Cardiac fibroblast (primary cell): ENCODE measurements at regions not wholly inside any gene's neighbourhood (a gene's known extent, or its start where the extent isn't known, plus 50 kb on each side); places are given as distances from the start of the nearest gene placed in this dataset.
"Not testable (repeated sequence)": the region's sequence is repeated elsewhere in the genome, so short reads cannot be mapped to it uniquely, and the experiment has no call there.

Source experiments
- DNase-seq, 2 donors: peaks; one replicate each; pipeline versions ENCODE4 v3.0.0 to v3.0.0-alpha.2; 2010; ENCODE audit warnings: low read depth in 2 of 2
- H3K4me3 ChIP-seq, 2 donors: replicated peaks in 1 of 2; 1 replicate in 1 of 2; 2 replicates in 1 of 2; pipeline ENCODE4 v1.5.1; 2011; ENCODE audit warnings: low read depth in 2 of 2, low read length in 2 of 2, mild to moderate bottlenecking in 2 of 2, moderate library complexity in 1 of 2
- TF ChIP-seq, protein P1 (sequence below): IDR thresholded peaks from one replicate; pipeline ENCODE4 v1.5.1; 2011; ENCODE audit warnings: low read depth, mild to moderate bottlenecking, low read length, inconsistent platforms

DNA sequence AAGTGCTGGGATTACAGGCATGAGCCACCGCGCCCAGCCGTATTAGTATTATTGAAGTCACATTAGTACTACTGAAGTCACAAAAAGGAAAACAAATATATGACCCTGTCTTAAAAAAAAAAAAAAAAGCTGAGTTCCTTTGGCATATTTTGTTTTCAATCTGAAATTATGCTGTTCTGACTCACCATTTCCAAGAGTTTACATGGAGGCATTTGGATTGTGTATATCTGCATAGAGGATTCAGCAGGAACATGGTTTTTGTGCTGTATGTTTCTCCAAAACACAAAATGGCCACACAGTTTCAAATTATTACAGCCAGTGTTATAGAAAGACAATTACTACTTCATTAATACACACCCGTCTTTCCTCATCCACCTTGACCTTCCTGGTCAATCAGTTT lies 103.5 kb upstream of the TSC22D1 start:
- DNase-seq, result peak in 1 of 2 donors; percentile 33
- TF ChIP-seq, protein P1, sequence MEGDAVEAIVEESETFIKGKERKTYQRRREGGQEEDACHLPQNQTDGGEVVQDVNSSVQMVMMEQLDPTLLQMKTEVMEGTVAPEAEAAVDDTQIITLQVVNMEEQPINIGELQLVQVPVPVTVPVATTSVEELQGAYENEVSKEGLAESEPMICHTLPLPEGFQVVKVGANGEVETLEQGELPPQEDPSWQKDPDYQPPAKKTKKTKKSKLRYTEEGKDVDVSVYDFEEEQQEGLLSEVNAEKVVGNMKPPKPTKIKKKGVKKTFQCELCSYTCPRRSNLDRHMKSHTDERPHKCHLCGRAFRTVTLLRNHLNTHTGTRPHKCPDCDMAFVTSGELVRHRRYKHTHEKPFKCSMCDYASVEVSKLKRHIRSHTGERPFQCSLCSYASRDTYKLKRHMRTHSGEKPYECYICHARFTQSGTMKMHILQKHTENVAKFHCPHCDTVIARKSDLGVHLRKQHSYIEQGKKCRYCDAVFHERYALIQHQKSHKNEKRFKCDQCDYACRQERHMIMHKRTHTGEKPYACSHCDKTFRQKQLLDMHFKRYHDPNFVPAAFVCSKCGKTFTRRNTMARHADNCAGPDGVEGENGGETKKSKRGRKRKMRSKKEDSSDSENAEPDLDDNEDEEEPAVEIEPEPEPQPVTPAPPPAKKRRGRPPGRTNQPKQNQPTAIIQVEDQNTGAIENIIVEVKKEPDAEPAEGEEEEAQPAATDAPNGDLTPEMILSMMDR, result no peak
- H3K4me3 ChIP-seq, result no peak overlapping the region

DNA sequence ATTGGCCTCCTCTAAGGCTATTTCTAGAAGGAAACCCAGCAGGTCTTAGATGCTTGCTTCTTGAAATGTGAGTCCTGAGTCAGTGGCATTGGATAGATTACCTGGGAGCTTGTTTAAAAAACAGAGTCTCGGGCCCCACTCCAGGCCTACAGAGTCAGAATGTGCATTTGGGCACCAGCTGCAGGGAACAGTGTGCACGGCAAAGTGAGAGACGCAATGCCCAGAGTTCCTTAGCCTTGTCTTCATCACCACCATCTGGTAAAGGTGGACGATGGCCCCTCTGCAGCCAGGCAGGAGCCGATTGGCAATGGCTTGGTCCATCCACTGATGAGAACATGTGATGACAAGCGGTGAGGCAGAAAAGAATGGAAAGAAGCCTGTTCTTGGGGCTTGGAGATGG lies 102.1 kb upstream of the TSC22D1 start:
- TF ChIP-seq, protein P1, result no peak
- no peak for DNase-seq
- no peak overlapping the region for H3K4me3 ChIP-seq

DNA sequence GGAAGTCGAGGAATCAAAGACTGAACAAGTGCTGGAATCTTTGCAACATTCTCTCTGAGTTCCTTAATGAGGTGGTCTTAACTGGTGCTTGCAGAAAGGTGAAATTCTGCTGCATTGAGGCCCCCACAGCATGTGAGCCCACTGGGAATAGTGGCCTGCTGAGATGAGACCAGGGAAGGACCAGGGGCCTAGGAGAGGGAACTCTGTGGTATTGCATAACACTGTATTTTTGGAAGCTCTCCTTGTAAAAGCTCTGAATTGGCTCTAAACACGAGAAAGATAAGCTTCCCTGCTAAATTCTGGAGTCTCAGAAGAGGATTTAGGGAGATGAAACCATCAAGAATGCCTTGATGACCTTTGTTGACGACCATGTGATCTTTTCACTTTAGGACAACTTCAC lies 100.4 kb upstream of the TSC22D1 start:
- TF ChIP-seq, protein P1, result no peak
- DNase-seq, result peak in 1 of 2 donors; percentile 29
- H3K4me3 ChIP-seq, result no peak overlapping the region

DNA sequence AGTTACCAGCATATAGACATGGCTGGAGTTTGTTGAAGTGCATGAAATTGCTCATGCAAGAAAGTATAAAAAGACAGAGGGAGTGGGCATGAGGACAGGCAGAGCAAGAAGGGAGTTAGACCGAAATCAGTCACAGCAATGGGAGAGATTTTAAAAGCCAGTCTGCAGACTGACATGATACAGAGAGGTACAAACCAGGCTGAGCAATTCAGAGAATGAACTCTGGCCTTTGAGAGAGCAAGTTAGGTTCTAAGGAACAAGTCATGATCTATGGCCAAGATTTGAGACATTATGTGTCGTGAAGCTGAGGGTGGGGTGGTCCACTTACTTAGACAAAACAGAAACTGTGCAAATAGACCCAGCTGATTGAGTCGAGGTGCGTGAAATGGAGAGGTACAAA lies 93.4 kb upstream of the TSC22D1 start:
- no peak for DNase-seq
- TF ChIP-seq, protein P1, result no peak
- H3K4me3 ChIP-seq, result no peak overlapping the region

DNA sequence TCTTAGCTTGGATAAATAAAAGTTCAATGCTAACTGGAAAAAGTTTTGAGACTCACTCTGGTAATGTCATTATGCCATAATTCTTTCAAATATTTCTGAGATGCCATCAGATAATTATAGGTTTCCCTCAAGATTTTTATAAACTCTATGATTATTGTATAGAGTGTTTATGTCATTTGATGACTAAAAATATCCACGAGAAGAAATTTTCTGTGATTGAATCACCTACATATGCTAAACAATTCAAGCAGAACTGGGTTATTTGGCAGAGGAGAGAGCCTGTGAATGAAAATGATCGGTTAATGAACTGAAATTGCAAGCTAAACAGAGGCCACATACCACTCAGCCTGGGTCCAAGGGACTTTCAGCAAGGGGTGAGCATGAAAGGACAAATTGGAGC lies 92.6 kb upstream of the TSC22D1 start:
- peak in 1 of 2 donors; percentile 53 for DNase-seq
- H3K4me3 ChIP-seq, result no peak overlapping the region
- TF ChIP-seq, protein P1, result no peak

DNA sequence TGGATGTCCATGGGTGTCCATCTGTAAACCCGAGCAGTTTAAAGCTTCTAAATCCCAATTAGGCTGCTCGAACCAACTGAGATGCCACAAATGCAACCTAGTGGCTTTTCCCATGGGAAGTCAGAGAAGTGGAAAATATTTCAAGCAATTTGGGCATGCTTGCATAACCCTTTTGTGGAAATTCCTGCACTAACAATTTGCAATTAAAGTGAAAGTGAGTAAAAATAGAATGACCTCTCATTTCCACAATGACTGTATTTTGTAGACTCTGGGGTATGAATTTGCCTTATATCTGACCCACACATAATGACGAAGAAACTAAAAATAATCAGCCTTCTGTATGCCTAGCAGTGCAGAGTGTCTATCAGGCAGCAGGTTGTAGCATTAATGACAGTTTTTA lies 91.8 kb upstream of the TSC22D1 start:
- no peak overlapping the region for H3K4me3 ChIP-seq
- DNase-seq, result peak; percentile 54 to 77

DNA sequence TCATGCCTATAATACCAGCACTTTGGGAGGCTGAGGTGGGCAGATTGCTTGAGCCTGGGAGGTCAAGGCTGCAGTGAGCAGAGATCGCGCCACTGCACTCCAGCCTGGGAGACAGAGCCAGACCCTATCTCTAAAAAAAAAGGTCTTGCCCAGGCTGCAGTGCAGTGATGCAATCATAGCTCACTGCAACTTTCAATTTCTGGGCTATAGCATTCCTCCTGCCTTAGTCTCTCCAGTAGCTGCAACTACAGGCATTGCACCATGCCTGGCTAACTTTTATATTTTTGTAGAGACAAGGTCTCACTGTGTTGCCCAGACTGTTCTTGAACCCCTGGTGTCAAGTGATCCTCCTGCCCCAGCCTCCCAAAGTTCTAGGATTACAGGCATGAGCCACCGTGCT lies 90.4 kb upstream of the TSC22D1 start:
- not testable (repeated sequence) for H3K4me3 ChIP-seq
- peak; percentile 68 to 74 for DNase-seq

More for the DNA sequence above, 91.8 kb upstream of the TSC22D1 start:
- TF ChIP-seq, protein P1, result no peak
